ENCODE measurements at regions not wholly inside any gene's neighbourhood (a gene's known extent, or its start where the extent isn't known, plus 50 kb on each side); places are given as distances from the start of the nearest gene placed in this dataset.
"Not testable (repeated sequence)": the region's sequence is repeated elsewhere in the genome, so short reads cannot be mapped to it uniquely, and the experiment has no call there.

DNA sequence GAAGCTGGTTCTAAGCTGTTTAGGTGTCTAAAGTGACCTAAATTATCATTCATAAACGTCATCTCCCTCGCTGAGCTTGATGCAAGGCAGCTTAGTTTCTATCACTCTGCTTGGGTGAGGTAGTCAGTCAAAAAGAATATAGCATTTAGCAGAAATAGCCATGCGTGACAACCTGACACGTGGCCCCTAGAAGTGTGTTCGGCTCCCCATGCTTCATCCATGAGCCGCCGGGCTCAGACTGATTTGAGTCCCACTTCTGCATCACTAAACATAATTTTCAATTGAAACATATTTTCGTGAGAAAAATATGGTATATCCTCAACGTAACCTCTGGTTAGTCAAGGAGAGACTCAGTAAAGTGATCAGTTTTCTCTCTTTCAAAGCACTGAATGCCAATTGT lies 459.8 kb downstream of the IRS2 start:
- TF ChIP-seq, protein P1, sequence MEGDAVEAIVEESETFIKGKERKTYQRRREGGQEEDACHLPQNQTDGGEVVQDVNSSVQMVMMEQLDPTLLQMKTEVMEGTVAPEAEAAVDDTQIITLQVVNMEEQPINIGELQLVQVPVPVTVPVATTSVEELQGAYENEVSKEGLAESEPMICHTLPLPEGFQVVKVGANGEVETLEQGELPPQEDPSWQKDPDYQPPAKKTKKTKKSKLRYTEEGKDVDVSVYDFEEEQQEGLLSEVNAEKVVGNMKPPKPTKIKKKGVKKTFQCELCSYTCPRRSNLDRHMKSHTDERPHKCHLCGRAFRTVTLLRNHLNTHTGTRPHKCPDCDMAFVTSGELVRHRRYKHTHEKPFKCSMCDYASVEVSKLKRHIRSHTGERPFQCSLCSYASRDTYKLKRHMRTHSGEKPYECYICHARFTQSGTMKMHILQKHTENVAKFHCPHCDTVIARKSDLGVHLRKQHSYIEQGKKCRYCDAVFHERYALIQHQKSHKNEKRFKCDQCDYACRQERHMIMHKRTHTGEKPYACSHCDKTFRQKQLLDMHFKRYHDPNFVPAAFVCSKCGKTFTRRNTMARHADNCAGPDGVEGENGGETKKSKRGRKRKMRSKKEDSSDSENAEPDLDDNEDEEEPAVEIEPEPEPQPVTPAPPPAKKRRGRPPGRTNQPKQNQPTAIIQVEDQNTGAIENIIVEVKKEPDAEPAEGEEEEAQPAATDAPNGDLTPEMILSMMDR (IDR thresholded peaks at IDR 0.05): no peak
- DNase-seq: no peak
- H3K9me3 ChIP-seq: no peaks in the 10 kb centered on the region

DNA sequence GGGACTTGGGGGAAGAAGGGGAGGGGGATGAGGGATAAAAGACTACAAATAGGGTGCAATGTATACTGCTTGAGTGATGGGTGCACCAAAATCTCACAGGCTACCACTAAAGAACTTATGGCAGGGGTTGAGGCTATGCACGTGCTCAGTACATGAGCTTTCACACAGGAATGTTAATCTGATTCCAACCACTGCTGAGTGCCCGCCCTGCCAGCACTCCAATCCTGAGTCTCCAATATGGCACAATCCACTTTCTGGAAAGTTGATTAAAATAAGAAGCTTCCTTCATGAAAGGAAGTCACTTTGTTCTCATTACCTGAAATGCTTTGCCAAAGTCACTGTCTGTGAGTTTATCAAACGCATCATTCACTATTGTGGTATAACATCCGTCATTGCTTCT lies 463.0 kb downstream of the IRS2 start:
- Histone ChIP-seq H3K27me3 (no peaks in the 10 kb centered on the region), H3K9me3 (no peaks in the 10 kb centered on the region), H3K4me3 (no peak overlapping the region), H3K4me1 (no peaks in the 10 kb centered on the region), H3K27ac (no peak overlapping the region), H3K36me3 (no peaks in the 10 kb centered on the region)
- DNase-seq: no peak
- TF ChIP-seq, protein P1 (IDR thresholded peaks at IDR 0.05): no peak
- intact Hi-C loops (cut with DNase I; ENCODE audit: low total_unique reads): no loop called here

More for the DNA sequence above, 459.8 kb downstream of the IRS2 start:
- H3K27ac ChIP-seq: no peak overlapping the region
- H3K36me3 ChIP-seq: no peaks in the 10 kb centered on the region
- intact Hi-C loops (cut with DNase I; ENCODE audit: low total_unique reads): no loop called here
- H3K4me3 ChIP-seq: no peak overlapping the region
- no peaks in the 10 kb centered on the region for H3K4me1 ChIP-seq
- no peaks in the 10 kb centered on the region for H3K27me3 ChIP-seq

DNA sequence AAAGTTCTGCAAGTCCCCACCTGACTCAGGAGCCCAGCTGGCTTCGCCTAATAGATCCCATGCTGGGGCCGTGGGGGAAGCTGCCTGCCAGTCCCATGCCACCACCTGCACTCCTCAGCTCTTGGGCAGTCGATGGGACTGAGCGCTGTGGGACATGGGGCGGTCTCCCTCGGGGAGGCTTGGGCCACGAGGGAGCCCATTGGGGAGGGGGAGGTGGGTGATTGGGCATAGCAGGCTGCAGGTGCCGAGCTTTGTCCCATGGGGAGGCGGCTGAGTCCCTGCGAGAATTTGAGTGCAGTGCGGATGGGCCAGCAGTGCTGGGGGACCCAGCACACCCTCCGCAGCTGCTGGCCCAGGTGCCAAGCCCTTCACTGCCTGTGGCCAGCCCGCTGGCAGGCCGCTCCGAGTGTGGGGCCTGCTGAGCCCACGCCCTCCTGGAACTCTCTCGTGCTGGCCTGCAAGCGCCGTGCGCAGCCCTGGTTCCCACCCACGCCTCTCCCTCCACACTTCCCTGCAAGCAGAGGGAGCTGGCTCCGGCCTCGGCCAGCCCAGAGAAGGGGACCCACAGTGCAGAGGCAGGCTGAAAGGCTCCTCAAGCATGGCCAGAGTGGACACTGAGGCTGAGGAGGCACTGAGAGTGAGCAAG lies 467.3 kb downstream of the IRS2 start:
- no peaks in the 10 kb centered on the region for H3K9me3 ChIP-seq
- no peak for DNase-seq
- H3K36me3 ChIP-seq: no peaks in the 10 kb centered on the region
- TF ChIP-seq, protein P1 (IDR thresholded peaks at IDR 0.05): no peak
- H3K4me3 ChIP-seq: no peak overlapping the region
- intact Hi-C loops (cut with DNase I; ENCODE audit: low total_unique reads): no loop called here
- no peak overlapping the region for H3K27ac ChIP-seq
- H3K4me1 ChIP-seq: no peaks in the 10 kb centered on the region
- no peaks in the 10 kb centered on the region for H3K27me3 ChIP-seq

DNA sequence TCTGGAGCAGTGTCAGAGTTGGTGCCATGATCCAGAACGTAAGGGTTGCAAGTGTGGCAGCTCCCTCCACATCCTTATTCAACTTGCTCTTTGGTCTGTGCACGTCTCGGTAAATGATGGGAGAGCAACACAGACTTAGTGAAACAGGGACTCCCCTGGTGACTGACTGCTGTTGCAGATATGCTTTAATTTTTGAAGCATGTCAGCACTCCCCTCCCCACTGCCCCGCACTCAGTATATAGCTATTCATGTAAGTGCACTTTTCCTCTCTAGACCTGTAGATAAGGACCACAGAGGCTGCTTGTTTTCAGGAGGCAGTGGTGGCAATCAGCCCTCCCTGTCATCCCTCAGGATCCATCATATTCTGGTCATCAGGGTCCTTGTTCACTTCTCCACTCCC lies 470.9 kb downstream of the IRS2 start:
- Histone ChIP-seq H3K27me3 (no peaks in the 10 kb centered on the region), H3K4me1 (no peaks in the 10 kb centered on the region), H3K36me3 (no peaks in the 10 kb centered on the region), H3K4me3 (no peak overlapping the region), H3K27ac (no peak overlapping the region), H3K9me3 (no peaks in the 10 kb centered on the region)
- DNase-seq: no peak
- TF ChIP-seq, protein P1 (IDR thresholded peaks at IDR 0.05): no peak
- intact Hi-C loops (cut with DNase I; ENCODE audit: low total_unique reads): no loop called here

DNA sequence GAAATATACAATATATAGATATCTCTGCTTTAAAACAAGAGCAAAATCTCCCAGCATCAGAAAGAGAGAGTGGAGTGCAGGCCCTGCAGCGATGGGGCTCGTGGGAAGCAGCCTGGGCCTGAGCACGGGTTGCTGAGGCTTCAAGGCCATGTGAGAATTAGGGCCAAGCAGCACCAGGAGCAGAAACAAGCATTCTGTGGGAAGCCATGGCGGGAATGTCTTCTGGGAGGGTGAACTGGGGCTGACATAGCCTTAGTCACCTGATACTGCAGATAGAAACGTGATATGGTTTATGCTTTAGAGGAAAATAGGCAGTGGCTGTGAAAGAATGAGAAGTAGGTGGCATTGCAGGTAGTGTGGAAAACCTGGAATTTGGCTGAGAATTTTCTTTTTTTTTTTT lies 472.3 kb downstream of the IRS2 start:
- H3K4me1 ChIP-seq: no peaks in the 10 kb centered on the region
- no peaks in the 10 kb centered on the region for H3K27me3 ChIP-seq
- TF ChIP-seq, protein P1 (IDR thresholded peaks at IDR 0.05): no peak
- no peaks in the 10 kb centered on the region for H3K9me3 ChIP-seq
- H3K4me3 ChIP-seq: no peak overlapping the region
- no peak overlapping the region for H3K27ac ChIP-seq
- DNase-seq: no peak
- intact Hi-C loops (cut with DNase I; ENCODE audit: low total_unique reads): no loop called here
- no peaks in the 10 kb centered on the region for H3K36me3 ChIP-seq

DNA sequence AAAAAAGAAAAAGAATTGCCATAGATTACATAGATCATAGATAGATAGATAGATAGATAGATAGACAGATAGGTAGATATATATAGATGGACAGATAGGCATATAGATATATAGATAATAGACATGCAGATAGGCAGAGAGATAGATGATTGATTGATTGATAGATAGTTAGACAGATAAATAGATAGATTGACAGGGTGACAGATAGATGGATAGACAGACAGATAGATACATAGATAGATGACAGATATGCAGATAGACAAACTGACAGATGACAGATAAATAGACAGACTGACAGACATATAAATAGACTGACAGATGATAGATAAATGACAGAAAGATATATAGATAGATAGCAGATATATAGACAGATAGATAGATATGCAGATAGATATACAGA lies 474.0 kb downstream of the IRS2 start:
- intact Hi-C loops (cut with DNase I; ENCODE audit: low total_unique reads): no loop called here
- no peak overlapping the region for H3K27ac ChIP-seq
- H3K27me3 ChIP-seq: no peaks in the 10 kb centered on the region
- no peak overlapping the region for H3K4me3 ChIP-seq
- no peaks in the 10 kb centered on the region for H3K36me3 ChIP-seq
- no peaks in the 10 kb centered on the region for H3K9me3 ChIP-seq
- H3K4me1 ChIP-seq: no peaks in the 10 kb centered on the region
- DNase-seq: no peak
- TF ChIP-seq, protein P1 (IDR thresholded peaks at IDR 0.05): no peak

DNA sequence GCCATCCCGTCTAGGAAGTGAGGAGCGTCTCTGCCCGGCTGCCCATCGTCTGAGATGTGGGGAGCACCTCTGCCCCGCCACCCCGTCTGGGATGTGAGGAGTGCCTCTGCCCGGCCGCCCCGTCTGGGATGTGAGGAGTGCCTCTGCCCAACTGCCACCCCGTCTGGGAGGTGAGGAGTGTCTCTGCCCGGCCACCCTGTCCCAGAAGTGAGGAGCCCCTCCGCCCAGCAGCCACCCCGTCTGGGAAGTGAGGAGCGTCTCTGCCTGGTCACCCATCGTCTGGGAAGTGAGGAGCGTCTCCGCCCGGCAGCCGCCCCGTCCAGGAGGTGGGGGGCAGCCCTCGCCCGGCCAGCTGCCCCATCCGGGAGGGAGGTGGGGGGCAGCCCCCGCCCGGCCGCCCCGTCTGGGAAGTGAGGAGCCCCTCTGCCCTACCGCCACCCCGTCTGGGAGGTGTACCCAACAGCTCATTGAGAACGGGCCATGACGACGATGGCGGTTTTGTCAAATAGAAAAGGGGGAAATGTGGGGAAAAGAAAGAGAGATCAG lies 474.9 kb downstream of the IRS2 start:
- H3K27ac ChIP-seq; H3K4me1 ChIP-seq; intact Hi-C loops (cut with DNase I; ENCODE audit: low total_unique reads); H3K4me3 ChIP-seq; DNase-seq; H3K36me3 ChIP-seq; H3K27me3 ChIP-seq; H3K9me3 ChIP-seq: not testable (repeated sequence)
